GM19099 (cell line): ENCODE measurements at regions not wholly inside any gene's neighbourhood (a gene's known extent, or its start where the extent isn't known, plus 50 kb on each side); places are given as distances from the start of the nearest gene placed in this dataset.

Source experiments
- POLR2A ChIP-seq: IDR thresholded peaks from 3 replicates; pipeline ENCODE4 v1.6.1; 2011; ENCODE audit warnings: low read depth; ENCODE audit not compliant: insufficient read length; ENCODE audit errors: extremely low read depth

GRCh38 chr4:115956054-115956796, 842.8 kb upstream of the NDST4 start:
- peak; percentile 15 for TF ChIP-seq POLR2A

GRCh38 chr4:115950806-115951205, 837.4 kb upstream of the NDST4 start:
- TF ChIP-seq POLR2A, result no peak

- no peak for TF ChIP-seq POLR2A
Observed at GRCh38 chr4:115945026-115945425, 831.6 kb upstream of the NDST4 start.

DNA sequence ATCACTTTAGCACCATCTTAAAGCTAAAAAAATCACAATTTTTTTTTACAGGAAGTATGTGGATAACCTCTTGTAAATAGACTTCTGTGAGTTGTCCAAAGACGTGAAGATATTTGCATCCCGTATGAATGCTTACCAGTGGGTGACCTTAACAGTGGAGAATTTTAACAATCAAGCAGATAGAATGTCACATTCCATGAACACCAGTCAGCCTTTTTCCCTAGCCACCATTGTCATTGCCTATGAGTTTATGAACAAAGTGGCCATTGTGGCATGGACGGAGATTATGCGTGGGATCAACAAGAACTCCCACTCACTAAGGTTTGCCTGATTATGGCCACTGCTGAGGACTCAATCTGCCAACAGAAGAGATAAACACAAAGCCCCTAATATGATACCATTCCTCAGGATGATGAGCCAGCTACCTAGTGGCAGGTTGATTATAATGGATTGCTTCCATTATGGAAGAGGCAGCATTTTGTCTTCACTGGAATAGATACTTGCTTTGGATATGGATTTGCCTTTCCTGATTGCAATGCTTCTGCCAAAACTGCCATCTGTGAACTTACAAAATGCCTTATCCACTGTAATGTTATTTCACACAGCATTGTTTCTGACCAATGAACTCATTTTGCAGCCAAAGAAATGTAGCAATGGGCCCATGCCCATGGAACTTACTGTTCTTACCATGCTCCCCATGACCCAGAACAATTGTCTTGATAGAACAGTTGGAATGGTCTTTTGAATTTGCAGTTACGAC, 830.9 kb upstream of the NDST4 start:
- no peak for TF ChIP-seq POLR2A

DNA sequence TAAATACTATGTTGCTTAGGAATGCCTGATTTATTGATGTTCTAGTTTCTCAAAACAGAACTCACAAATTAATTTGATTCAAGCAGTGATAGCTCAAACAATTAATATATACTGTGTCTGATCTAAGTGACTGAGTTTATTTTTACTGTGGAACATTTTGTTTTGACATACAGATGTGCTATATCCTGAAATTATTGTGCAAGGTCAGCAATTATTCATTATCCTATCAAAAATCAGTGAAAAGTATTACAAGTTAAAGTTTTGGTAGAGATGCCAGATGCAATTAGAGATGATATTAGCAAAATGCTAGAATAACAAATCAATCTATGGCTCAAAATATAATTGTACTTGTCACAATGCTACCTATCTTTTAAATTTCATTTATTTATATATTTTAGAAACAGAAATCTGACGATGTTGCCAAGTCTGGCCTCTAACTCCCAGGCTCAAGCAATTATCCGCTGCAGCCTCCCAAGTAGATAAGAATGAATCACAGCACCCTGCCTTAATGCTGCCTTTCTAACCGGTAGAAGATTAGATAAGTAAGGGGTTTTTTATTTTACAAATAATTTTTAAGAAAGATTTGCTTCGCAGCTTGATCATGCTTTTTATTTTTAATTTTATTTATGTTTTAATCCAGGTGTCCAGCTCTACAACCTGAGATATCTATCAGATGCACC, 825.5 kb upstream of the NDST4 start:
- TF ChIP-seq POLR2A, result no peak

DNA sequence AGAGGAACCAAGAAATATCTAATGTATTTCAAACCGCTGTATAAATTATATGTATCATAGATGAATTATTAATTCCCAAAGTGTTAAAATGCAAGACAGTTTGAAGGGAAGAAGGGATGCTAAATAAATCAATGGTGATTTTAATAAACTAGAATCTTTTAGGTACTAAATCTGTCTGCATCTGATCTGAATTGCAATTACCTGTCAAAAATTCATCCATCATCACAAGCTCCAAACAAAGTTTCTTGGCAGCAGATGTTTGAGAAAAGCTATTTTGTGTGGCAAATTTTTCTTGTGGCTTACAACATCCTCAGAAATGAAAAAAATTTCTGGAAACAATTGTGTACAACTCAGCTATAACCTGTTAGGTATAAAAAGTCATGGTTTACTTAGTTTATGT, 816.0 kb upstream of the NDST4 start:
- TF ChIP-seq POLR2A, result no peak

DNA sequence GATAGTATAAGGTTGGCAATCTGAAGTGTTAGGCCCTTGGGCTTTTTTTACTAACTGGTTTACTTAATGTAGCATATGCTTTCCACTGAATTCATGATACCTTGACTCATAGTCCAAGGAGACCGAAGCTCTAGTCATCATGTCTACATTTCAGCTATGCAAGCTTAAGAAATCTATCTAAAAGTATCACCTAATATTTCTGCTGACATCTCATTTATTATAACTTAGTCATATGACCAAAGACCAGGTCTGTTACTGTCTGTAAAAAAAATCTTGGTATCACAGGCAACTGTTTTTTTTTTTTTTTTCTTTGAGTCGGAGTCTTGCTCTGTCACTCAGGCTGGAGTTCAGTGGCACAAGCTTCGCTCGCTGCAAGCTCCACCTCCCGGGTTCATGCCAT, 814.0 kb upstream of the NDST4 start:
- TF ChIP-seq POLR2A, result no peak

GRCh38 chr4:115923152-115923551, 809.7 kb upstream of the NDST4 start:
- no peak for TF ChIP-seq POLR2A

- no peak for TF ChIP-seq POLR2A
Observed at GRCh38 chr4:115920637-115921036, 807.2 kb upstream of the NDST4 start.

DNA sequence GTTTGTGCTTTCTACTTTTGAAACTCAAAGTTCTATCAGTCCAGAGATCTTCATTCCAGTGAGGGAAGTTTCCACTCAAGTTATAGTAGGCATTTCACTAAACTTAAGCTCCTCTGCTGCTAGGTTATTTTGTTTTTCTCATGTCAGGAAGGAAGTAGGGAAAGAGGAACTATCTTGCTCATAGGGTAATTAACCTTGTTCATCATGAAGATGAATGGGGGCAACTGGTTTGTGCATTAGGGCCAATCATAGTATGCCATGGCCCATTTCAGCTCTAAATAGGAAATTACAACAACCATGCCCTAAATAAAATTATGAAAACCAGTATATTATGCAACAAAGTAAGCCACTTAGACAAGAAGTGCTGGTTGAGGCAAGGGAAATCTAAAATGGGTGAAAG, 804.7 kb upstream of the NDST4 start:
- TF ChIP-seq POLR2A, result no peak

- no peak for TF ChIP-seq POLR2A
Observed at GRCh38 chr4:115906428-115906827, 793.0 kb upstream of the NDST4 start.

DNA sequence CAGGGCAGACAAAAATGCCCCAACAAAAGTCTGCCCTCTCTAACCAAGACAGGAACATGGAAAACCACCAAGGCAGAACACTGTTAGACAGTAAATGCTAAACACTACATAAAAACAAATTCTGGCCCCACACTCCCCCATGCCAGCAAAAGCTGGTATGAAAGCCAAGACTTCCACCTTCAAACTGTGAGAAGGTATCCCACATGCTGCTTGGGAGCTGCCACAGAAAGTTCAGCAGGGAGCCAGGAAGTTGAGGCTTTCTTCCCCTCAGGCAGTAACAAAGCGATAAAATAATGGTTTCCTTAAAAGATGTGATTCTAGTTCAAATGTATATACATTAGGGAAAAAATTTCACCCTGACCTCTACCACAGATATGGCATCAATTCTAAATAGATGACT, 770.4 kb upstream of the NDST4 start:
- no peak for TF ChIP-seq POLR2A

- no peak for TF ChIP-seq POLR2A
Observed at GRCh38 chr4:115883231-115883630, 769.8 kb upstream of the NDST4 start.

DNA sequence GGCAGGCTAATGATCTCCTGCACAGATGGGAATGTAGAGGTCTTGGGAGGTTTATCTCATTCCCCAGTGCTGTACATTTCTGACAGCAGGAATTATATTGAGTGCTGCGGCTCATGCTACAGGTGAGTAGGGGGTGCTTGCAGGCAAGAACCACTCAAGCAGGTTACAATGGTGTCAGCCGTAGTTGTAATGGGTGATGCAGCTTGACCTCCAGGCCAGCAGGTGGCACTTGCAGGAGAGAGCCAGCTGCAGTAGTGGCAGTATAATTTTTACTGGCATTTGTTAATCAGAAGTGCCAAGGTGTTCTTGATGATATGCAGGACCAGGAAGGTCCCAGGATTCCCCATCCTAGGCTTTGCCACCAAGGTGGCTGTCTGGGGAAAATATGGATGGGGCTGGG, 759.6 kb upstream of the NDST4 start:
- no peak for TF ChIP-seq POLR2A

- TF ChIP-seq POLR2A, result no peak
Observed at GRCh38 chr4:115871596-115871995, 758.2 kb upstream of the NDST4 start.

- TF ChIP-seq POLR2A, result no peak
Observed at GRCh38 chr4:115866364-115866896, 753.0 kb upstream of the NDST4 start.

DNA sequence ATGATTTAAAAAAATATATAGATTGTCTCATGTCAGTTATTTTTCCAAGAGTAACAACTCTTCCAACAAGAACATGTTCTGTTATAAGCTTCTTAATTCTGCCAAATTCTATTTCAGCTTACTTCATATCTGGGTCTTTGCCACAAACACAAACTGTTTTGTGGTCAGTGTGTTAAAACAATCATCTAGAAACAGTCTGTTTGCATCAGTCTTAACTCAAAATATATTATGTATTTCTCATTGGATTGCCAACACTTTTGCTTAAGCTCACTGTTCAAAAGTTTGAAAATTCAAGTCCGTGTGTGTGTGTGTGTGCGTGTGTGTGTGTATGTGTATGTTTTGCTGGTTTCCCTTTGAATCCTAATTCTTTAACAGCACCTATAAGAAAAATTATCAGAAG, 752.3 kb upstream of the NDST4 start:
- TF ChIP-seq POLR2A, result no peak

- TF ChIP-seq POLR2A, result no peak
Observed at GRCh38 chr4:115852767-115853091, 739.3 kb upstream of the NDST4 start.
